ENCODE measurements at regions not wholly inside any gene's neighbourhood (a gene's known extent, or its start where the extent isn't known, plus 50 kb on each side); places are given as distances from the start of the nearest gene placed in this dataset.

DNA sequence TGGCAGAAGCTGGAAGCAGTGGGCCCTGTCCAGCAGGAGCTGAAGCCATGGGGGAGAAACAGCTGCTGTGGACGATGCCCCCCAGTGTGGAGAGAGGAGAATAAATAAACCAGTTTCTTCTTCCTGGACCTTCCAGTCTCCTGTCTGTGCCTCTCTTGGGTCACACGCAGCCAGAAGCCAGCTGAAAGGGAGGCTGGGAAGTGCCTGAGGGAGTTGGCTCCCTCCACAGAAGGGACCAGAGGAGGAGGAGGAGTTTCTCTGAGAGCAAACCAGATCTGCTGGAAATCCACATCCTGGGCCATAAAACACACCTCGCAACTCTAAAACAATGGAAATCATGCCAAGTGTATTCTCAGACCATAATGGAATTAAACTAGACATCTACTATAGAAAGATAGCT is 577.0 kb downstream of the CDH26 start:
- FAIRE-seq, result no peak

DNA sequence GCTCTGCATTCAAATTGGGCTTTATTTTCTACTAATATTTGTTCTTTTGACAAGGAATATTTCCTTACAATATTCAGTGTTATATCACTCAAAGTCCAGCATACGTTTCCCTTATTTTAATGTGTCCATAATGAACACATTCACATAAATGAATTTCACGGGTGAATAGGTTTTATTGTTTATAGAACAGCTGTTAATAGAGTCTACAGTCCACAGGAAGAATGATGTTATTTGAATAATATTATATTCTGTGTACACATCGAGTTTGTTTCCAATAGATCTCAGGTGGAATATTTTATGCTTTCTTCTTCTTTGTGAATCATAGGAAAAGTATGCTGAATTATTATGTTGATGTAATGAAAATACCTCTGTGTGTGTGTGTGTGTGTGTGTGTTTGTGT is 582.4 kb downstream of the CDH26 start:
- no peak for FAIRE-seq

DNA sequence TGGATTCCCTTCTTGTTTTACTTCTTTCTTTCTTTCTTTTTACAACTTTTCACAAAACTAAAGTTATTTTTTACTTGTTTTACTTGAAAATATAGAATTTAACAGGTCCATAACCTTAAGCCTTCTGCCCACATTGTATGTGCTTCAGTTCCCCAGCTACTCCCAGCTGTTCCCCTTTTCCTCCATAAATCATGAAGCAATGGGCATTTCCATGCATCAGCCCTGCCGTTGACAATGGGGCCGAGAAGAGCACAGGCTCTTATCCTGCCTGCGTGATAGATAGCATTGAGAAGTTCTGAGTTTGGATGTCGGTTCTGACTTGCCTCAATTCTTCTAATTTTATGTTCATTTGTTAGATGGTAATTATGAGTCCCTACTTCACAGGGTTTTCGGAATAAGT is 583.8 kb downstream of the CDH26 start:
- FAIRE-seq, result no peak

DNA sequence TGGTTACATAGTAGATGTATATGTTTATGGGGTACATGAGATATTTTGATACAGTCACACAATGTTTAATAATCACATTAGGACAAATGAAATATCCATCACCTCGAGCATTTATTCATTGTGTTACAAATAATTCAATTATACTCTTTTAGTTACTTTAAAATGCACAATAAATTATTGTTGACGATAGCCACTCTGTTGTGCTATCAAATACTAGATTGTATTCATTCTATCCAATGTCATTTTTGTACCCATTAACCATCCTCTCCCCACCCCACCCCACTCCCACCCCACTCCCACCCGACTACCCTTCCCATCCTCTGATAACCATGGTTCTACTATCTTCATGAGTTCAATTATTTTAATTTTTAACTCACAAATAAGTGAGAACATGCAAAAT is 585.4 kb downstream of the CDH26 start:
- FAIRE-seq, result no peak

DNA sequence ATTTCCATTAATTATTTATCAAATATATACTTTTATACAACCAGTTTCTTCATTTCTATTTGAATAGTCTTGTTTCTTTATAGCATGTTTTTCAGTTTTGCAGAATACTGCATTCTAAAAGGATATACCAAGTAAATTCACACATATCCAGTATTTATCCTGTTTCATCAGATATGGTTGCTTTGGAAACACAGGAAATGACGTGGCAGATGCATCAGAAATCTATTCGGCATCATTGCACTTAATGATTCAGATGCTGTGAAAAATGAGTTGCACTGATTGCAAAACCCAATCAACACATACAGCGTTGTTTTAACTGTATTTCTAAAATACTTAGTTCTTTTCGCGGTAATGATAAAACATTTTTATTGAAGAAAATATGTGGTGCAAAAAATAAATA is 594.9 kb downstream of the CDH26 start:
- no peak for FAIRE-seq

DNA sequence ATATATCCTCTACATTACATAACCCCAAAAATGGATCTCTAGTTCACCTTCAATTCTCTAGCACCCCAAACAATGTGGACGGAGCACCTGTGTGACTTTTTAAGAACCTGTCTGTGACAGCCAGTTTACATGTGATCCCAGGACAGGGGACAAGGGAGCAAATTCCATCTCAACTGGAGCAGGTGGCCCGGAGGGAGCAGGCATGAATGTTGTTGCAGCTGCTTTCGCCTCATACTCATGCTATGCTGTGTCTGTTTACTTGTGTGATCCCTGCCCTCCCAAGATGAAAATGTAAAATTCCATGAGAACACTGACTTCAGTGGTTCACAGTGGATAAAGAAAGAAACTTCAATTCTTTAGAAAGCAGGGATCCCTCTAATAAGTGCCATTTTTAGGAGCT is 600.3 kb downstream of the CDH26 start:
- FAIRE-seq, result no peak

DNA sequence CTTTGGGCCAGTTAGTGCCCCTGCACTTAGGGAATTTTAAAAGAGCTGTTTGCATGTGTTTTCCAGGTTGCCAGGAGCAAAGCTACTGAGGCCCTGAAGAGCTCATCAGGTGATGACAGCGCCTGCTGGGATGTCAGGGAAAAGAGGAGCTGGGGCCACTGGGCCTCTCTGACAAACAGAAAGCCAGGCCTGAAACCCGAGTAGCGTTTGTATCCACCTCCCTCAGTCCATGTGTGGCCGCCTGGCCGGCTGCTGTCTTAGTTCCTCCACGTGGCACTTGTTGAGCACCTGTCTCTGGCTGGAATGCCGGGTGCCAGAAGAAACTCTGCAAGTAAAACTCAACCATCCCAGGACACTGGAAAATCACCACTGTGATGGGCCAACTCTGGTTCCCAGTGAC is 601.2 kb downstream of the CDH26 start:
- no peak for FAIRE-seq

DNA sequence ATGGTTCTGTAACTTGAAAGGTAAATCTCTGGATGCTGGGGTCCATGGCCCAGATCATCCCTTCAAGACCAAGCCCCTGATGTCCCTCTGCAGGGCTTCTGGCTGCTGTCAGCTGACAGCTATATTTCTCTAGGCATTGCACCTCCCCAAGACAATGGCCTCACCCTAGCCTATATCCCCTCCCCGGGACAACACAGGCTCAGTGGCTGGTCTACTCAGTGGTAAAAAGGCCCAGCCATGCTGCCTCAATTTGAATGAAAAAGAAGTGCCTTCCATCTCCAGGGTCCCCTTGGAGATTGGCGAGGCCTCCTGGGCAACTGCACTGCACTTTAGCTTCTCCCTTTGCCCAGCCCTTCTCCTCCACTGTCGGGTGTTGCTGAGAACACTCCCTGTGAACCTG is 602.8 kb downstream of the CDH26 start:
- FAIRE-seq, result no peak

DNA sequence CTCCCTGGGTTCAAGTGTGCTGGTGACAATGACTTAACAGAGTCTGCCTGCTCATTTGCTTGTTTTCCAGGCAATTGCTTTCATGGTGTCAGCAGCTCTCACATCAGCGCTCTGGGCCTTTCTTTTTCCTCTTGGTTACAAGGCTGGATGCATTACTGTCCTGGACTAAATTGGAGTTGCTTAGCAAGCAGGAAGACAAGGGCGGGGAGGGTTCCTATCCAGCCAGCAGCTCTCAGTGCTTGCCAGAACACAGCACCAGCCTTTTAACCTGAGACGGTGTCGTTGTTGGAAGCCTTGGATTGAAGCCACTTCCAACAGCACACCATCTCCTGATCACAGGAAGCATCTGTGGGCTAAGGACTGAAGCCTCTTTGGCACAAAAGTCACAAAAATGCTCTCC is 606.9 kb downstream of the CDH26 start:
- no peak for FAIRE-seq

DNA sequence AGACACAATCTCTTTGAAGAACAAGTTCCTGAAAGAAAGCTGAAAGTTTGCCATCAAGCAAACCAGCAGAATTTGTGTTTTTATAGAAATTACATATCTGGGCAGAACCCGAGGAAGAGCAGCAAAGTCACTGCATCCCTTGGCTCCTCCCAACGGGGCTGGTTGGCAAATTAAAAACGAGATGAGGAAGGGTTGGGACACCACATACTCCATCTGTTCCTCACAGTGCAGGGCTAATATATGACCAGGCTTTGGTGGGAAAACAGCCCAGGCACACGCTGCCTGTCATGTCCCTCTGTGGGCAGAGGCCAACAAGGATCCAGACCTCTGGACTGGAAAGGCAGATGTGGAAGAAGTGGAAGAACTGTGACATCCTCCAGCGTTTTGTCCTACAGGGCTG is 607.3 kb downstream of the CDH26 start:
- FAIRE-seq, result no peak

DNA sequence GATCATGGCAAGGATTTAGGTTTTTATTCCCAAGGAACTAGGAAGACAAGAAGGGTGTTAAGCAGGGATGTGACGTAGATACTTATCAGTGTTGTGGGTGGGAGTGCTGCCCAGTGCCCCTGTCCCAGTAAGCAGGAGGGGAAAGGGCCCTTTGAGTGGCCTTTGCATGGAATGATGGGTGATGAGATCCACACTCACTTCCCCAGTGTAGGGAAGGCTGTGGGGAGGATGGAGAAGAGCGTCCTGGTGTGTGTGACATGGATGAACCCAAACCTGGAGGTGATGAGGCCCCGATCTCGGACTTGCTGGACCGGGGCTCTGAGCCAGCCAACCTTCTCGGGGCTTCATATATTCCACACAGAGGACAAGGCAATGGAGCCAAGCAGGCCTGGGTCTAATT is 610.9 kb downstream of the CDH26 start:
- FAIRE-seq, result no peak

DNA sequence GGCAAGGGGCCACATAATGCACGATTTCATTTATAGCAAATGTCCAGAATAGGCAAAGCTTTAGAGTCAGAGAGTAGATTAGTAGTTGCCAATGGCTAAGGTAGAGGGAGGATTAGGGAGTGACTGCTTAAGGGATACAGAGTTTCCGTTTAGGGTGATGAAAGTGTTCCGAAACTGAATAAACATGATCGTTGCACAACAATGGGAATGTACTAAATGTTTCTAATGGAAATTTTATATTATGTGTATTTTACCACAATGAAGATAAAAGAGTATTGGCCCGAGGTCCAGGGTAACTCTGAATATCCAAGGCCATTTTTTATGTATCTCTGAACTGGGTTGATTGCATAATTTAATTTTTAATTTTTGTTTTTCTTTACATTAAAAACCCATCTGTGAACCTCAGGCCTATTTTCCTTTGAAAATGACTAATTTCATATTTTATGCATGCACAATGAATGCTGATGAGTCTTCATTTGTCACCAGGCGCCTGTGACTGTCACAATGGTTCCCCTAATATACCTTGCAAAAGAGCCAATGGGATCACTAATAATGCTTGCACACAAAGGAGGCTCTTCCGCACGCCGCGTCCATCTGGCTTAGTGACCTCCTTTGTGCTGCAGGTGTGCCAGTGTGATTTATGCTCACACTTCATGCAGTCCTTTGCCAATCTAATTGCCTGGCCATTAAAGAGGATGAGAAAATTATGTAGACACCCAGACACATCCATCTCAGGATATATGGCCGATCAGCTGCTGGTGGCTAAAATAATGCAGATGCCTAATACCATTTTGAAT is 612.5 kb downstream of the CDH26 start:
- FAIRE-seq, result no peak

DNA sequence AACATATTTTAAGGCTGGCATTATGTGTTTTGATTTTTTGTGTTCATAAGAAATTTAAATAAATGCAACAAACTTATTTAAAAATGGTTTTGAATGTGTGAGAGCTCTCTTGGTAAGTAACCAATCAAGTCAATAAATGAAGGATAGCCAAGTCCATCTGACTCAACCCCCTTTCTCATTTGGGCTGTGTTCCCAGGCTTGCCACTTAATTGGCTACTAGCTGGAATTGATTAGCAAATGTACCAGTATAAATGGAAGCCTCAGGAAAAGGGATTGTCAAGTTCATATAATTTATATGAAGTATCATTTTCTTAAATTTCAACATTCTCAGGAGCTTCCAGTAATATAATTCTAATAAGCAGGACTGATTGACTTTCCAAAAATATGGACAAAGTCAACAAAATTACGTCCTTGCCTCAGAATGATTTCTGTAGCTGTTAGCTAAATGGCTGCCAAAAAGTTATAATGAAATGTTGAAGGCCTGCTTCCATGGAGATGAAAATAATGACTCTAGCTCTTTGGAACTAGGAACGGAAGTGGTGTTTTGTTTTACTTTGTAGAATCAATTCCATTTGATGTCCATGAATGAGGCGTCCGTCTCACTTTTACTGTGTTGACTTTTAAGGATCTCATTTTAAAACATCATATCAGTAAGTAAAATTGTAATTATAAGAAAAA is 614.9 kb downstream of the CDH26 start:
- no peak for FAIRE-seq

DNA sequence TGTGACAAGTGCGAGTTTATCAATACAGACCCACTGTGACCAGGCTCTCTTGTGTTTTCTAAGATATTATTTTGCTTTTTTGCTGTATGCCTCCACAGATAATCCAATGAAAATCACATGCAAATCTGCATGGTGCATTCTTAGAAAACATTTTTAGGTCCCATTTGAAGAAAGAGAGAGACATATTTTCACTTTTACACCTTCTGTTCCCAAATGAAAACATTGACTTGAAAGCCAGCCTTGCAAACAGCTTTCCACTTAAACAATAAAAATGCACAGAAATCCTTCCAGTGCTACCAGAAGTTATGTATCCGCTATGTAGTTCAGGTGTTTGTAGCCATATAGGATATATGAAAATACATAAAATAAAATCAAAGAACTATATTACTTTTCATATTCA is 618.0 kb downstream of the CDH26 start:
- no peak for FAIRE-seq

DNA sequence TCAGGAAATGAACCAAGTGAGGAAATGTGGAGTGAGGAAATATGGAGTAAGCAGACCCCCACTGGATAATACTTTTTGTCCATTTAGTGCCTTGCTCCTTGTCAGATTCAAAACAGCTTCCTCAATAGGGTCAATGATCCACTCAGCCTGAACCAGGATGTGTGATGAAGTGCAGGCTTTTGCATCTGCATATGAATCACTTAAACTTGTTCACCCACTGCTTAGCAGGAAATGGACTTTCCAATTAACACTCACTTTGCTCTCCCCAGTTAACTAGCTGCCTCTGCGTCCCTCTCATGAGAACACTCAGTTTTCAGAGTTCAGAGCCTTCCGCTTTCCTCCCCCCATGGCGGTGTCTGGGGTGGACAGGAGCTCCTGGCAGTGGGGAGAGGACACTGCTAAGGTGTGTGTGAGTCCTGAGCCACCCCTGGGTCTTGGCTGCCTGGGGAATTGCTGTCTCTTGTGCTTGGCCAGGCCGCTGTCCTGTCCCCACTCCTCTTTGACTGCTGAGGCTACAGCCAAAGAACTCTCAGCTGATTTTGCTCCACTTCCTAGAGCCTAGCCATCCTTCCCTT is 621.8 kb downstream of the CDH26 start:
- FAIRE-seq, result no peak

DNA sequence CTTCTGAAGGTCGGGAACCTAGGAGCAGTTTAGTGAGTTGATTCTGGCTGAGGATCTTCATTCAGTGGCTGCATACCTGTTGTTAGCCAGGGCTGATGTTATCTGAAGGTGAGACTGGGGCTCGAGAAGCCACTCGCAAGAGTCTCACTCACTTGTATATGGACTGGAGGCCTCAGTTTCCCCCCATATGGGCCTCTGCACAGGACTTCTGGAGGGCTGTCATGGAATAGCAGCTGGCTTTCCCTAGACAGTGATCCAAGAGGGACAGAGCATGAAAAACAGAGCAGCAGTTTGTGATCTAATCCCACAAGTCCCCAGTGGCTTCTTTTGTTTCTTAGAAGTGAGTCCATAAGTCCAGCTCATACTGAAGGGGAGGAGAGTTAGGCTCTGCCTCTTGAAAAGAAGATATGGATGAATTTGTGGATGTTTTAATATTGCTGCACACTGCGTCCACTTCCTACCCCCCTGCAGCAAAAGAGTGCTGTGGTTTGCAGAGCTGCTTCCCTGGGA is 623.4 kb downstream of the CDH26 start:
- FAIRE-seq, result no peak

DNA sequence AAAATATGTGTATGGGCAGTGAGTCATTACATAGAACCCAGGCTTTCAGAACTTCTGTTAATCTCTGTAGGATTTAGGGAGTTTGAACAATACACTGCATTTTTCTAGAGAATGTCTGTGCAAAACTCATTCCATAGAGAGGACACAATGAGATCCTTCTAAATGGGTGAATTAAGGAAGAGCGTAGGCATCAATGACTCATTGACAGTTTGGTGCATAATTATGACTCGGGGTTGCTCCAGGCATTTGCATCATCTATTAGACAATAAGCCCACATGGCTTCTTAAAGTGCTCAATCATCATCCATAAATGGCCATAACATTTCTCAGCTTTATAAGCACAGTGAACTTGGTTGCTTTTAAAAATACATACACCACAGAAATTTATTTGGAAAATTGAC is 625.5 kb downstream of the CDH26 start:
- no peak for FAIRE-seq

DNA sequence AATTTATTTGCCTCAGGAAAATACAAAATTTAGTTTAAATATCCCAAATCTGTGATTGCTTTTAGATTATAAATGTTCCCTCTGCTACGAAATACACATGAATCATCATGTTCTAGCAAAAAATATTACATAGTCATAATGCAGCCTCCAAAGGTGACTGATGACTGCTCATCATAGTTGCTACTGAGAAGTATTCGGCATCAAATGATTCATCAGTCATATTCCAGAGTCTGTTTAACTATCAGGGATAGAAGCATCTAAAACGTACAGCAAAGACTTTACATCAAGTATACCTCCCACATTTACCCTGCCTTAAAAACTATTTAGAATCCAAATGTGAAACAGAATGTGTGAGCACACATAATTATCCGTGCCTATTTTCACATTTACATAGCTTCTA is 626.0 kb downstream of the CDH26 start:
- no peak for FAIRE-seq

DNA sequence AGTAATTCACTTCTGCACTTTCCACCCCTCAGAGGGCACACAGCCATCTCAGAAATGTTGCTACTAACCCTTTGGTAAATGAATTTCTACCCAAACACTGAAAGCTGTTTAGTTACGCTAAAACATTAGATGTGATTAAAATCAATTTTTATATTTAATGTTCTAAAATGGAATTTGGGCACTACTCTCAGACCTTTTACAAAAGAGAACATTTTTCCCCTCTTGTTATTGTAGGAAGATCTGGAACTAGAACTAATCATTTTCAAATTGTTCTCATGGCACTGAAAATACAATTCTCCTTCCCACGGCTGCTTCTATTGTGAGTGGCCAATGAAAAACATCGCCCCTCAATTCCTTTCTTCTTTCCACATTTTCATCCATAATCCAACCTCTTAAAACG is 627.4 kb downstream of the CDH26 start:
- FAIRE-seq, result no peak

DNA sequence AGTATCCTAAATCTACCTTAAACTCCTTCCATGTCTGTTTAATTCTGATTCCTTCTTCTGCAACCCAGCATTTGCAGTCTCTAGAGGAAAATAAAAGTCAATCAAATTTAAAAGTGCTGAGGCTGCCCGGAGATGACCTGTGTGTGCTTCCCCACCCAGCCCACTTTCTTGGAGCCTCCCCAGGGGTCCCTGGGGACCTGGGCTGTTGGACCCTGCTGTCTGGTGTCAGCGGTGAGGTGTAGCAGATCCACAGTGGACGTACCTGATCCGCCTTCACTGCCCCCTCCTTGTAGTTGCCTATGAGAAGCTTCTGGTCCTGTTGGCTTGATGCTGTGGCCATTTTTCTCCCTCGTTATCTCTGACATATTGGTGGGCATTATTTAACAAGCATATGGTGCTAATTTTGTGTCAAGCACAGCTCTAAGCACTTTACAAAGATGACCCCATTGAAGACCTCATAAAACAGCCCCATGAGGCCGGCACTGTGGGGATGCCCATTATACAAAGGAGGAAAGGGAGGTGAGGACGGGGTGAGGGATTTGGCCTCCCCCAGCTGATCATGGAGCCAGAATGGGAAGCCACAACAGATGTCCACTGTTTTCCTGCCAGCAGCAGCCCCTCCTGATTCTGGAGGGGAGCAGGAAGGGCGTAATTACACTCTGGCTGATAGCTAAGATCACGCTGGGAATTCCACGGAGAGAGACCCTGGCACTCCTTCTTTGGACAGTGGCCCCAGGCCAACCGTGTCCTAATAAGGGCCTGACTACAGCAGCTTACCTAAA is 628.2 kb downstream of the CDH26 start:
- no peak for FAIRE-seq

DNA sequence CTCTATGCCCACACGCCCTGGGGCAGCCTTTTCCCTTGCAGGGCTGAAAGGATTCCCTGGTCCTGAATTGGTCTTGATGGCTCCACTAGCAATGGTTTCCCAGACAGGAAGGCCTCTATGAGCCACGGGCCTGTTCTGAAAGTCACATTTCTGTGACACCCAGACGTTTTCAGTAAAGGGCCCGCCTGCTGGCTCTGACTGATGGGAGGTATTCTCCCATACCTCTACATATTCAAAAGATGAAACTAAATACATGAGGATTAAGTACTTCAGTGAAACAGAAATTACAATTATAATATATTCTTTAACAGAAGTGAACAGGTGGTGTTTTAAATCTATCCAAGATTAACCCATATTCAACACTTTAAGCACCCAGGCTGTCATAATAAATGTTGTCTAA is 629.8 kb downstream of the CDH26 start:
- no peak for FAIRE-seq

DNA sequence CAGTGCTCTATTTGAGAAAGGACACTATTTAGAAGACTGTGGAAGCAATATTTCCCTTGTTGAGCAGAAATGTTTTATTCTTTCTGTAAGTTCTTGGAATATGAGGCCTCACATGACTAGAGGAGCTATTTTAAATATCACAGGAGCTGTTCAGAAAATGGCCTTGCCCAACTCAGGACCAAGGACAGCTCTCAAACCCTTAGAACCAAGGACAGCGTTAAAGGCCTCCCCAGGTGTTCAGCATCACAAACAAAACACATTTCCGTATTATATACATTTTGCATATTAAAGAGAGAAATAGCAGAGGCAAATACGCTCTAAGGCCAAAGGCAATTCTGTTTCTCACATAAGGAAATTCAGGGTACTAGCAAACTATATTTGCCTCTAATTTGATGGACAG is 631.4 kb downstream of the CDH26 start:
- no peak for FAIRE-seq

DNA sequence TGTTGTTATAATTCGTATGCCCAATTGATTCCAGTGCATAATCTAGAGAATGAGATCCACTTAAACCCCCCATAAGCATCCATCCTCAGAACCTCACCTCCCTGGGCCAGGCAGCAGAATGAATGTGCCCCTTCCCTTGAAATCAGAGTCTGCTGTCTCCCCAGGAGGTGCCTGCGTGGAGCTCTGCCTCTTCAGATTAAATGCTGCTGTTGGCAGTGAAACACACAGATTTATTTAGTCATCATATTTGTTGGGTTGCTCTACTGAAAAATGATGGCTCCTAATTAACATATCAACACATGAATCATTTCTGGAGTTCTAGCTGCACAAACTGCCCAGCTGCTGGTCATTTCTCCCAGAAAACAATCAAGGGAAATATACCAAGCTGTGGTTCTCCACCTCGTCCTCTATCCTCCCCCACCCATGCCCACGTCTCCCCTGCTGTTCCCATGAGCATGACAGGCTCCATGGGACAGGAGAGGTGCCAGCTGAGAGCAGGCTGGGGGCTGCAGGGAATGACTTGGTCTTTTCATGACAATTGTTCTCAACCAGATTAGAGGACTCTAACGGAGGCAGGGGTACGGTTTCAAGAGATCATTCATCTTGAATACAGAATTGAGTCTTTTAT is 633.1 kb downstream of the CDH26 start:
- no peak for FAIRE-seq
